ENCODE measurements at regions not wholly inside any gene's neighbourhood (a gene's known extent, or its start where the extent isn't known, plus 50 kb on each side); places are given as distances from the start of the nearest gene placed in this dataset.
"Not testable (repeated sequence)": the region's sequence is repeated elsewhere in the genome, so short reads cannot be mapped to it uniquely, and the experiment has no call there.

- DNase-seq = no peak
Measured at GRCh38 chr4:10879411-10880110, 195.0 kb upstream of the CLNK start.

- DNase-seq = no peak
Measured at GRCh38 chr4:10878861-10879260, 194.3 kb upstream of the CLNK start.

DNA sequence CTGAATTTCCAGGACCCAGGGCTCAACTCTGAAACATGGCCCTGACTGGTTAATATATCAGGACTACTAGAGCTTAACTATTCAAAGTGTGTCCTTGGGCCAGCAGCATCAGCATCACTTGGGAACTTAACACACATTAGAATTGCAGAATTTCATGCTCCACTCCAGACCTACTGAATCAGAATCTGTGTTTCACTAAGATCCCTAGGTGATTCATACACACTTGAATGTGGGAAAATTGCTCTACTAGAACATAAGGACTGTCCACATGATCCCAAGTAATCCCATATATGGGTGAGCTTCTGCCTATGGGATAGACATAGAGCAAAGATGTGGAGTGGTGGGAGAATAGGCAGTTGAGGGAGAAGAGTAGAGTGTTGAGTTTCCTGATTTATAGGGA, 192.5 kb upstream of the CLNK start:
- DNase-seq = no peak

DNA sequence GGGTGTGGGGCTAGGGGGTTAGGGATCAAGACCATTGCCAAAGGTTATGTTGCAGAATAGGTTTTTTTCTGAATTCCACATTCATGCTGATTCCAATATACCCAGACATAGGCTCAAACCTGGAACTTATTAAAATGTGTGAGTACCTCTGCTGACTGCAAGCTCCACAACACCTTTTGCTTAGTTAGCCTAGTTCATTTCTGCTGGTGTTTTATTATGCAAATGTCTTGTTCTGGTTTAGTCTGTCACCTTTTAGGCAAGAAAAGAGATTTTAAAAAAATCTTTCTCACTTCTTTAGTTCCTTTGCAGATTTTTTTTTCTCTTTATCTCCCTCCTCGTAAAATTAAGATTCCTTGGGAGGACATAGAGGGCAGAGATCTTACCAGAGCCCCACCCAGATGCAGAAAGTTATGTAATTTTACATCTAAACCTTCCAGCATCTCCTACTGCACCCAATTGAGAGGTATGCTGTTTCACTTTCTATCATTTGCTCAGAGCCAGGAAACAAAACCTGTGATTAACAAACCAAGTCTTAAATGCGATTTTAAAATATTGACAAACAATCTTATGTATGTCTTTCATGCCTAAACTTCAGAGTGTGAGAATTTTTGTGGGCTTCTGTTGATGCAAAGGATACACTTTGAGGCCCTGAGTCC, 190.7 kb upstream of the CLNK start:
- DNase-seq = no peak

DNA sequence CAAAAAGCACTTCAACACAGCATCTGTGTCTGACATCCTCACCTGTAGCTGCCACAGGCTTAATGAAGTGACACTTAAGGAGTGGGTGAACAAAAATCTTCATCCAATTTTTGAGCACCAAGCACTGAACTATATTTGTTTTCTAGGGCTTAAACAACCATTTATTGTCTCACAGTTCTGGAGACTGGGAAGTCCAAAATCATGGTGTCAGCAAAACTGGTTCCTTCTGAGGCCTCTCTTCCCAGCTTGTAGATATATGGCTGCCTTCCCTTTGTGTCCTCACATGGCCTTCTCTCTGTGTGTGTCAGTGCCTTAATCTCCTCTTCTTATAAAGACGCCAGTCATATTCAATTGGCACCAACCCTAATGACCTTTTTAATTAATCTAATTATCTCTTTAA, 189.2 kb upstream of the CLNK start:
- DNase-seq = no peak

GRCh38 chr4:10872833-10873517, 188.4 kb upstream of the CLNK start:
- DNase-seq = no peak

GRCh38 chr4:10866666-10867065, 182.1 kb upstream of the CLNK start:
- no peak for DNase-seq

DNA sequence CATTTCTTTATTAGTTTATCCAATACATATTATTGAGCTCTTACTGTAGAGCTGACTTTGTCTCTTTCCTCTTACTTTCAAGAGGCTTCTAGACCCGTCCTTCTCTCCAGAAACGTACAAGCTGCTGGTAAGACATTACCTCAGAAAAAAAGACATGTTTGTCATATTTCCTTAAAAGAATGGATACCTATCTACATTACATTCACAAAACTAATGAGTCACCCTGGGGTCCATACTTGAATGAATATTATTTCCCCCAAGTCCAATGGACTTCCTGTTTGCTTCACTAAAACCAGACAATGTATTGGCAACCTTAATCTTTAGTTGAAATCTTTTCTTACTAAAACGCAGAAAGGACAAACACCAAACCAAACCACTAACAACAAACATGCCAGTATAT, 176.5 kb upstream of the CLNK start:
- no peak for DNase-seq

DNA sequence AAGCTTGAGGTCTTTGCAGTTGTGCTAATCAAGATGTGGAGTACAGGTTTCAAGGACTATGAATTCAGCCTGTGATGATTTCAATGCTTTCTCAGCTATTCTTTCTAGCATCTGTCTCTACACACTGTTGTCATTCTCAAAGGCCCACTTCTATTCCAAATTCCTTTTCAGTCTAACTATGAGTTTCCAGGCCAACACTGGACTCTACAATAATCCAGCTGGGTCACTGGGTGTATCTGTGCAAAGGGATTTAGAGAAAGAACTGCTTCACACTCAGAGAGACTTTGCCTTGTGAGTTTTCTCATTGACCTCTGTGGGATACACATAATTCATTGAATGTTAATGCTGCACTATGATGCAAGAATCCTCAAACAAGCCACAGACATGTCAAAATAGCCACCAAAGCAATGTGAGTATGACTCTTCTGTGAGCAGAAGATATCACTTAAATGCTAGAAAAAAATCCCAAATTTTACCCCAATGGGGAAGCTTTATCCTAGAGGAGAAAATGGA, 171.8 kb upstream of the CLNK start:
- no peak for DNase-seq

DNA sequence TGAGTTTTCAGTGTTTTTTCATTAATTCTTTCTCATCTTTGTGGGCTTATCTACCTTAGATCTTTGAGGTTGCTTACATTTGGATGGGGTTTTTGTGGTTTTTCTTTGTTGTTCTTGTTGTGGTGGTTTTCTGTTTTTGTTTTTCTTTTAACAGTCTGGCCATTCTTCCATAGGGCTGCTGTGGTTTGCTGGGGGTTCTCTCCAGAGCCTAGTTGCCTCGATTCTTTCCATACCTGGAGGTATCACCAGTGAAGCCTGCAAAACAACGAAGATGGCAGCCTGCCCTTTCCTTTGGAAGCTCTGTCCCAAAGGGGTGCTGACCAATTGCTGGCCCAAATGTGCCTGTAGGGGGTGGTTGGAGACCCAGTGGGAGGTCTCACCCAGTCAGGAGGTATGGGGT, 168.6 kb upstream of the CLNK start:
- DNase-seq = no peak

GRCh38 chr4:10841697-10842096, 157.1 kb upstream of the CLNK start:
- no peak for DNase-seq

DNA sequence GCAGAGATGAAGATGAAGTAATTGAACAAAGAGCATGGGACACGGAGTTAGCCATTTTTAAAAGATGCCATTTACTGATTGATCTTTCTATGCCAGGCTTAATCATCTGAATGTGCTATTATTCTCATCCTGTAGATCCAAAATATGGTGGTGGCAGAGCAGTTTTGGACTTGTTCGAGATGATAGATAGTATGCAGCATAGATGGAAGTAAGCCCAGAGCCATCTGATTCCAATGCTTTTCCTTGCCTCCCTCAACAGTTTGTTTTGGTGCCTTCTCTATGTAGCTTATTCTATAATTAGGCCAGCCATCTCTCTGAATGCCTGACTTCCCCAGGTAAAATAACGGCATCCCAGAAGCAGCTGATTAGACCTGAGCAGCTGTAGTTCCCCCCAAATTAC, 152.6 kb upstream of the CLNK start:
- DNase-seq = no peak

DNA sequence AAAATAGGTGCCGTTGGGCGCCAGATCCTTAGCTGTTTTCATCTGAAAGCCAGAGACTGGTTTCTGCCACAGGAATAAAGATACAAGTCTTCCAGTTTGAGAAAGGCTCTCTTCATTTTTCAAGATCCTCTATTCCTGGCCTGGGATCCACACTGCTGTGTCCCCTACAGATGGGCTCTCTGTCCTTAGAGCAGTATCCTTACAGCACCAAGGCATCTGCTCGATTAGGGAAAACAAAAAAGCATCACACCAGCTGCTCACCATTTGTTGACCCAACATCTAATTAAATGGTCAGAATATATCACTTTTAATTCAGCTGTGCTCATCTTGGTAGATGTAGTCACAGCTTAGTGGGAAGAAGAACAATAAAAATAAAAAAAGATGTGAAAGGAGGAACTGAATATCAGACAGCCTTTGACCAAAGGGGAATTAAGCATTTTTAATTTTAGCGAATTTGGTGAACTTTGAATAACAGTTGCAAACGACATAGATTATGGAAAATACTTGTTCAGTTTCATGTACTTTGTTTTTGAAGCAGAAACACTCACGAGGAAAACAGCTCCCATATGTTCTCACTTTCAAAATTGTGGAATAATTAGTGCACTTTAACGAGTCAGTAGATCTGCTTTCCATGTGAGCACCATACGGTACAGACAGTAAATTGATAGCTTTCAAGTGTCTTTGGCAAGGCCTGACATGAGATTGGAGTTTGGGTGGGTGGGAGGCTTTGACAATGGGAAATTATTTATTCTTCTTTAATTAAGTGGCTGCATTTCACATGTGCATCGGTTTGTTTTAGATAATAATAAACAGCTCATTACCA, 148.4 kb upstream of the CLNK start:
- DNase-seq = no peak

GRCh38 chr4:10831727-10832408, 147.3 kb upstream of the CLNK start:
- DNase-seq = no peak

GRCh38 chr4:10828918-10829538, 144.5 kb upstream of the CLNK start:
- not testable (repeated sequence) for DNase-seq

- DNase-seq = no peak
Measured at GRCh38 chr4:10821826-10822225, 137.3 kb upstream of the CLNK start.

DNA sequence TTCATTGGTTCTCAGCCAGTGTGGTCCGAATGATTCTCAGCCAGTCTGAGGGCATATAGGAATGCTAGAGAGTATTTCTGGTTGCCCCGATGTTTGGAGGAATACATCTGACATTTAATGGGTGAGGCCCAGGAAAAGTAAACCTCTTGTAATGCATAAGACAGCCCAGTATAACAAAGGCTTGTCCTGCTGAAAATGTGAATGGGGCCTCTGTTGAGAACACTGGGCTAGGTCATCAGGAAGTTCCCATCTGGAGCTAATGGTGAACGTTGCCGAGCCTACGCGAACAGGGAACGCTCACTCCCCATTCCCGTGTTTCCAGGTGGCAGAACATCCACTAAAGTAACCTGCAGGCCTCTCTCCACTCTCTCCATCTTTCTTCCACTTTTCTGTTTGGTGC, 132.0 kb upstream of the CLNK start:
- DNase-seq = no peak

DNA sequence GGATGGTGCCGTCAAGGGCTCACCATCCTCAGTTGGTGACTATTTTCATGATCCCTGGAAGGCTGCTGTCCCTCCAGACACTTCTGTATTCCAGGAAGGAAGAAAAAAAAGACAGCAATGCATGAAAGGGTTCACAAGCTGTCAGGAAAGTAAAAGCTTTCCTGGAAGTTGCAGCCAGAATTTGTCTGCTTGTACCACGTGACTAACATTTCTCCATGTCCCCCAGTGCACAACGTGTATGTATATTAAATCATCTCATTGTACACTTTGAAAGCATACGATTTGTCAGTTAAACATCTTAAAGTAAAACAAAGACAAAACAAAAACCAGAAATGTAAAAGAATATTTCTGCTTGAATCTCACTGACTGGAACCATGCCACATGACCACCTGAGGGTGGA, 127.4 kb upstream of the CLNK start:
- no peak for DNase-seq

- no peak for DNase-seq
Measured at GRCh38 chr4:10810411-10810810, 125.8 kb upstream of the CLNK start.

- DNase-seq = no peak
Measured at GRCh38 chr4:10809905-10810304, 125.3 kb upstream of the CLNK start.

- DNase-seq = no peak
Measured at GRCh38 chr4:10808591-10808990, 124.0 kb upstream of the CLNK start.

Data from EL (cell line).